A549 (cell line): ENCODE measurements at regions not wholly inside any gene's neighbourhood (a gene's known extent, or its start where the extent isn't known, plus 50 kb on each side); places are given as distances from the start of the nearest gene placed in this dataset.

Experiments used
- ATAC-seq, 2 experiments: fragments of 200-7000 bp in 1 of 2; fragments of >200 bp in 1 of 2; cut with Nextera tagmentation in 1 of 2; cut with Tn5 transposase in 1 of 2; 3 replicates each; pipeline versions ENCODE4 v1.8.0 to v1.9.1; 2018 to 2020; ENCODE audit warnings: mild to moderate bottlenecking in 1 of 2, moderate library complexity in 1 of 2
- CTCF ChIA-PET: fragments of 300-600 bp; sonication (Branson Sonifier 250); formaldehyde crosslinking; extraction: SDS; loops from one replicate; lab custom pipeline; 2021; ENCODE audit warnings: antibody characterized with exemption, inconsistent platforms; lab: Yijun Ruan, JAX
- POLR2A ChIA-PET: fragments of 350-600 bp; formaldehyde crosslinking; extraction: SDS; loops from one replicate; lab custom pipeline; 2021; ENCODE audit warnings: antibody characterized with exemption, inconsistent platforms; lab: Yijun Ruan, JAX
- DNase-seq, 2 experiments: peaks; one replicate each; pipeline versions ENCODE4 v3.0.0 to v3.0.0-alpha.2; 2011 to 2016; ENCODE audit warnings: low read depth in 1 of 2, low spot score in 1 of 2
- FAIRE-seq: peaks from 2 replicates; lab custom pipeline; 2011; peaks lifted over from hg19 to GRCh38; lab: Jason Lieb, UNC
- H3K27ac ChIP-seq, 2 experiments: fragments of >200 bp; sonication (Bioruptor Twin); formaldehyde crosslinking; 3 replicates each; pipeline ENCODE4 v1.5.1; 2016 to 2017
- H3K4me1 ChIP-seq: fragments of >200 bp; sonication (Bioruptor Twin); formaldehyde crosslinking; 3 replicates; pipeline ENCODE4 v1.6.1; 2016
- H3K4me2 ChIP-seq: fragments of >200 bp; sonication (Bioruptor Twin); formaldehyde crosslinking; 3 replicates; pipeline ENCODE4 v1.6.1; 2016
- H3K4me3 ChIP-seq: fragments of >200 bp; sonication (Bioruptor Twin); formaldehyde crosslinking; 3 replicates; pipeline ENCODE4 v1.5.1; 2016
- H3K9me3 ChIP-seq: fragments of >200 bp; sonication (Bioruptor Twin); formaldehyde crosslinking; 3 replicates; pipeline ENCODE4 v1.6.1; 2016
- ATOH8 ChIP-seq: fragments of 250-450 bp; sonication (Bioruptor Pico); IDR thresholded peaks from 2 replicates; pipeline ENCODE4 v1.5.0; 2020; ENCODE audit warnings: low read depth, mild to moderate bottlenecking, moderate library complexity
- BCL3 ChIP-seq: fragments of >200 bp; sonication (Bioruptor Twin); formaldehyde crosslinking; IDR thresholded peaks from 3 replicates; pipeline ENCODE4 v1.6.1; 2016
- CHD2 ChIP-seq: fragments of 150-350 bp; IDR thresholded peaks from 2 replicates; pipeline ENCODE4 v1.6.1; 2014; ENCODE audit warnings: low read length; ENCODE audit not compliant: partially characterized antibody
- EHMT2 ChIP-seq: fragments of 200-600 bp; sonication (generic); IDR thresholded peaks from 2 replicates; pipeline ENCODE4 v1.6.1; 2016; ENCODE audit warnings: antibody characterized with exemption, low read depth, mild to moderate bottlenecking, moderate library complexity
- ELK1 ChIP-seq: fragments of 150-350 bp; IDR thresholded peaks from 2 replicates; pipeline ENCODE4 v1.6.1; 2014; ENCODE audit warnings: low read depth, mild to moderate bottlenecking, low read length
- FOXS1 ChIP-seq: fragments of 250-450 bp; sonication (Bioruptor Pico); IDR thresholded peaks from 2 replicates; pipeline ENCODE4 v1.5.0; 2020; ENCODE audit warnings: mild to moderate bottlenecking, moderate library complexity
- HES2 ChIP-seq: fragments of >200 bp; sonication (Bioruptor Twin); formaldehyde crosslinking; IDR thresholded peaks from 2 replicates; pipeline ENCODE4 v1.6.1; 2016
- HEYL ChIP-seq: fragments of 250-450 bp; sonication (Bioruptor Pico); IDR thresholded peaks from 2 replicates; pipeline ENCODE4 v1.8.0; 2021; ENCODE audit warnings: mild to moderate bottlenecking, moderate library complexity
- HMGXB4 ChIP-seq: fragments of 250-450 bp; sonication (Bioruptor Pico); IDR thresholded peaks from 2 replicates; pipeline ENCODE4 v1.5.0; 2021; ENCODE audit warnings: mild to moderate bottlenecking, moderate library complexity, borderline replicate concordance
- HOXA7 ChIP-seq: fragments of 250-450 bp; sonication (Bioruptor Pico); IDR thresholded peaks from 2 replicates; pipeline ENCODE4 v1.5.0; 2020; ENCODE audit warnings: mild to moderate bottlenecking, moderate library complexity
- HOXB13 ChIP-seq: fragments of 250-450 bp; sonication (Bioruptor Pico); IDR thresholded peaks from 2 replicates; pipeline ENCODE4 v1.5.0; 2020; ENCODE audit warnings: low read depth, mild to moderate bottlenecking, moderate library complexity
- KDM1A ChIP-seq: fragments of 200-600 bp; sonication (generic); IDR thresholded peaks from 2 replicates; pipeline ENCODE4 v1.6.1; 2016; ENCODE audit warnings: low read depth, mild to moderate bottlenecking
- MAZ ChIP-seq: fragments of 150-350 bp; IDR thresholded peaks from 2 replicates; pipeline ENCODE4 v1.6.1; 2014; ENCODE audit warnings: antibody characterized with exemption, low read depth, low read length, borderline replicate concordance
- POLR2A ChIP-seq: IDR thresholded peaks from 2 replicates; pipeline ENCODE4 v1.6.1; 2012; ENCODE audit warnings: mild to moderate bottlenecking, low read length
- RNF2 ChIP-seq: fragments of 200-600 bp; sonication (generic); IDR thresholded peaks from 2 replicates; pipeline ENCODE4 v1.6.1; 2016; ENCODE audit warnings: low read depth, mild to moderate bottlenecking, antibody characterized with exemption, moderate library complexity, borderline replicate concordance
- TFCP2L1 ChIP-seq: fragments of 250-450 bp; sonication (Bioruptor Pico); IDR thresholded peaks from 2 replicates; pipeline ENCODE4 v1.5.0; 2021; ENCODE audit warnings: mild to moderate bottlenecking
- ZC3H11A ChIP-seq: fragments of 450-650 bp; IDR thresholded peaks from 2 replicates; pipeline ENCODE4 v1.6.1; 2014; ENCODE audit warnings: antibody characterized with exemption, mild to moderate bottlenecking
- ZFP36 ChIP-seq: fragments of 450-650 bp; IDR thresholded peaks from 2 replicates; pipeline ENCODE4 v1.6.1; 2014; ENCODE audit warnings: borderline replicate concordance; ENCODE audit not compliant: partially characterized antibody
- ZSCAN20 ChIP-seq: fragments of 250-450 bp; sonication (Bioruptor Pico); IDR thresholded peaks from 2 replicates; pipeline ENCODE4 v1.8.0; 2022; ENCODE audit warnings: mild to moderate bottlenecking, moderate library complexity
- WGBS: methylation state at CpG from one replicate; pipeline ENCODE4 v1.1.6; 2017; ENCODE audit errors: missing lambda C conversion rate; 5-methylcytosine and 5-hydroxymethylcytosine counted together

- ATAC-seq (no peak), FAIRE-seq (no peak), DNase-seq (no peak)
- WGBS: 12% methylated on average over 8 of the region's 18 CpGs
- Histone ChIP-seq H3K9me3 (no peaks in the 10 kb centered on the region), H3K27ac (no peak overlapping the region), H3K4me2 (no peak overlapping the region), H3K4me1 (no peaks in the 10 kb centered on the region), H3K4me3 (no peak overlapping the region)
- TF ChIP-seq ELK1 (no peak), BCL3 (no peak), POLR2A (no peak), TFCP2L1 (CRISPR knock-in tag) (no peak), HOXA7 (CRISPR knock-in tag) (no peak), MAZ (no peak), ATOH8 (no peak), EHMT2 (no peak), HOXB13 (CRISPR knock-in tag) (no peak), ZC3H11A (no peak), HES2 (no peak), ZFP36 (no peak), HEYL (CRISPR knock-in tag) (no peak), FOXS1 (no peak), RNF2 (no peak), CHD2 (no peak), HMGXB4 (no peak)
- CTCF ChIA-PET: no interaction called here
- POLR2A ChIA-PET: no interaction called here
These were observed 340.0 kb downstream of the NPHP4 start for GRCh38 chr1:5651964-5652821.

GRCh38 chr1:5651473-5651872 is 340.8 kb downstream of the NPHP4 start:
- Histone ChIP-seq H3K4me3 (no peak overlapping the region), H3K27ac (no peak overlapping the region), H3K9me3 (no peaks in the 10 kb centered on the region), H3K4me2 (no peak overlapping the region), H3K4me1 (no peaks in the 10 kb centered on the region)
- 13% methylated on average over 9 of the region's 11 CpGs for WGBS
- no peak for DNase-seq
- no peak for TF ChIP-seq ZSCAN20 (CRISPR knock-in tag)
- TF ChIP-seq ZC3H11A: no peak
- no peak for TF ChIP-seq KDM1A
- TF ChIP-seq, all 56 proteins: peak for 0
- FAIRE-seq (no peak), ATAC-seq (no peak)
- ChIA-PET CTCF (no interaction called here), POLR2A (no interaction called here)
